MM.1S (cell line): ENCODE measurements at regions not wholly inside any gene's neighbourhood (a gene's known extent, or its start where the extent isn't known, plus 50 kb on each side); places are given as distances from the start of the nearest gene placed in this dataset.

Experiments
- DNase-seq: peaks from one replicate; pipeline ENCODE4 v3.0.0-alpha.2; 2015
- H2AFZ ChIP-seq: fragments of 300-600 bp; sonication (generic); 2 replicates; pipeline ENCODE4 v1.6.0; 2016; ENCODE audit warnings: antibody characterized with exemption, low read length
- H3F3A ChIP-seq: fragments of 300-600 bp; sonication (generic); 2 replicates; pipeline ENCODE4 v1.6.1; 2016; ENCODE audit warnings: mild to moderate bottlenecking, antibody characterized with exemption, low read length, moderate library complexity, mixed read lengths; ENCODE audit not compliant: insufficient read depth
- H3K27ac ChIP-seq: fragments of 300-600 bp; sonication (generic); 2 replicates; pipeline ENCODE4 v1.5.1; 2016; ENCODE audit warnings: mild to moderate bottlenecking, low read length
- H3K27me3 ChIP-seq: fragments of 300-600 bp; sonication (generic); replicated peaks from 2 replicates; pipeline ENCODE4 v1.6.0; 2016; ENCODE audit warnings: low read length; ENCODE audit not compliant: insufficient read depth
- H3K36me3 ChIP-seq: fragments of 300-600 bp; sonication (generic); replicated peaks from 2 replicates; pipeline ENCODE4 v1.6.1; 2016; ENCODE audit warnings: mild to moderate bottlenecking, low read length, mixed read lengths; ENCODE audit not compliant: insufficient read depth
- H3K4me1 ChIP-seq: fragments of 300-600 bp; sonication (generic); 2 replicates; pipeline ENCODE4 v1.6.1; 2016; ENCODE audit warnings: low read length, mixed read lengths
- H3K4me2 ChIP-seq: fragments of 300-600 bp; sonication (generic); 2 replicates; pipeline ENCODE4 v1.6.0; 2016; ENCODE audit warnings: low read depth, low read length
- H3K4me3 ChIP-seq: fragments of 300-600 bp; sonication (generic); 2 replicates; pipeline ENCODE4 v1.5.1; 2016; ENCODE audit warnings: low read length, mixed read lengths
- H3K79me2 ChIP-seq: fragments of 300-600 bp; sonication (generic); 2 replicates; pipeline ENCODE4 v1.6.1; 2016; ENCODE audit warnings: mixed run types, low read length, mixed read lengths
- H3K9ac ChIP-seq: fragments of 300-600 bp; sonication (generic); 2 replicates; pipeline ENCODE4 v1.6.1; 2016; ENCODE audit warnings: low read length, mixed read lengths
- H3K9me2 ChIP-seq: fragments of 300-600 bp; sonication (generic); replicated peaks from 2 replicates; pipeline ENCODE4 v1.6.1; 2016; ENCODE audit warnings: mild to moderate bottlenecking, low read length, mixed read lengths; ENCODE audit not compliant: insufficient read depth
- H3K9me3 ChIP-seq: fragments of 300-600 bp; sonication (generic); replicated peaks from 2 replicates; pipeline ENCODE4 v1.6.1; 2016; ENCODE audit warnings: mild to moderate bottlenecking, low read length, mixed read lengths; ENCODE audit not compliant: insufficient read depth
- H4K20me1 ChIP-seq: fragments of 300-600 bp; sonication (generic); 2 replicates; pipeline ENCODE4 v1.6.1; 2016; ENCODE audit warnings: mild to moderate bottlenecking, low read length, moderate library complexity, mixed read lengths; ENCODE audit not compliant: insufficient read depth
- CTCF ChIP-seq: fragments of 300-600 bp; sonication (generic); IDR thresholded peaks from 2 replicates; pipeline ENCODE4 v1.5.1; 2016; ENCODE audit warnings: antibody characterized with exemption, low read length, mixed read lengths
- EZH2 ChIP-seq: fragments of 300-600 bp; sonication (generic); optimal IDR thresholded peaks from 2 replicates; pipeline ENCODE3; 2017; ENCODE audit warnings: low read depth, mild to moderate bottlenecking, antibody characterized with exemption, low read length, mixed read lengths
- EZH2phosphoT487 ChIP-seq: fragments of 300-600 bp; sonication (generic); IDR thresholded peaks from 2 replicates; pipeline ENCODE4 v1.6.1; 2018; ENCODE audit warnings: antibody characterized with exemption, low read length

GRCh38 chr19:27679399-27679798 is 1533.6 kb downstream of the UQCRFS1 start:
- no peaks in the 10 kb centered on the region for H3F3A ChIP-seq
- DNase-seq, result no peak
- no peak overlapping the region for H3K4me2 ChIP-seq
- H3K79me2 ChIP-seq, result no peaks in the 10 kb centered on the region
- TF ChIP-seq EZH2phosphoT487 (no peak), EZH2 (no peak), CTCF (no peak)
- H3K9me3 ChIP-seq, result no peaks in the 10 kb centered on the region
- H3K4me3 ChIP-seq, result no peak overlapping the region
- H4K20me1 ChIP-seq, result no peaks in the 10 kb centered on the region
- H2AFZ ChIP-seq, result no peak overlapping the region
- H3K36me3 ChIP-seq, result no peaks in the 10 kb centered on the region
- H3K27ac ChIP-seq, result no peak overlapping the region
- no peaks in the 10 kb centered on the region for H3K9me2 ChIP-seq
- H3K4me1 ChIP-seq, result no peaks in the 10 kb centered on the region
- no peaks in the 10 kb centered on the region; the same call in 1 of the 2 replicates for H3K27me3 ChIP-seq
- no peak overlapping the region for H3K9ac ChIP-seq

- TF ChIP-seq CTCF (no peak), EZH2phosphoT487 (no peak), EZH2 (no peak)
- no peaks in the 10 kb centered on the region for H4K20me1 ChIP-seq
- no peak for DNase-seq
- no peak overlapping the region for H3K4me3 ChIP-seq
- no peak overlapping the region for H3K27ac ChIP-seq
- no peaks in the 10 kb centered on the region for H3K36me3 ChIP-seq
- H3K9me3 ChIP-seq, result no peaks in the 10 kb centered on the region
- no peaks in the 10 kb centered on the region for H3K9me2 ChIP-seq
- H3K79me2 ChIP-seq, result no peaks in the 10 kb centered on the region
- H3K9ac ChIP-seq, result no peak overlapping the region
- no peak overlapping the region for H3K4me2 ChIP-seq
- H2AFZ ChIP-seq, result no peak overlapping the region
- H3K4me1 ChIP-seq, result peaks cover 12% of the 10 kb centered on the region
- H3F3A ChIP-seq, result peaks cover 7% of the 10 kb centered on the region; the same call in 1 of the 2 replicates
- no peaks in the 10 kb centered on the region; the same call in 1 of the 2 replicates for H3K27me3 ChIP-seq
Observed at GRCh38 chr19:27676877-27677276, 1536.1 kb downstream of the UQCRFS1 start.

- H3K9me3 ChIP-seq, result no peaks in the 10 kb centered on the region
- no peaks in the 10 kb centered on the region; the same call in none of the 2 replicates for H3K27me3 ChIP-seq
- H3K79me2 ChIP-seq, result no peaks in the 10 kb centered on the region
- no peaks in the 10 kb centered on the region for H4K20me1 ChIP-seq
- H3K9ac ChIP-seq, result no peak overlapping the region
- peaks cover 7% of the 10 kb centered on the region; the same call in 1 of the 2 replicates for H3F3A ChIP-seq
- H2AFZ ChIP-seq, result no peak overlapping the region
- no peak overlapping the region for H3K27ac ChIP-seq
- TF ChIP-seq EZH2, result no peak
- TF ChIP-seq CTCF, result no peak
- no peak for TF ChIP-seq EZH2phosphoT487
- peaks cover 12% of the 10 kb centered on the region for H3K4me1 ChIP-seq
- no peak overlapping the region for H3K4me3 ChIP-seq
- no peaks in the 10 kb centered on the region for H3K36me3 ChIP-seq
- H3K9me2 ChIP-seq, result no peaks in the 10 kb centered on the region
- DNase-seq, result no peak
- no peak overlapping the region for H3K4me2 ChIP-seq
Observed at GRCh38 chr19:27676334-27676733, 1536.6 kb downstream of the UQCRFS1 start.
